ENCODE measurements at regions not wholly inside any gene's neighbourhood (a gene's known extent, or its start where the extent isn't known, plus 50 kb on each side); places are given as distances from the start of the nearest gene placed in this dataset.

DNA sequence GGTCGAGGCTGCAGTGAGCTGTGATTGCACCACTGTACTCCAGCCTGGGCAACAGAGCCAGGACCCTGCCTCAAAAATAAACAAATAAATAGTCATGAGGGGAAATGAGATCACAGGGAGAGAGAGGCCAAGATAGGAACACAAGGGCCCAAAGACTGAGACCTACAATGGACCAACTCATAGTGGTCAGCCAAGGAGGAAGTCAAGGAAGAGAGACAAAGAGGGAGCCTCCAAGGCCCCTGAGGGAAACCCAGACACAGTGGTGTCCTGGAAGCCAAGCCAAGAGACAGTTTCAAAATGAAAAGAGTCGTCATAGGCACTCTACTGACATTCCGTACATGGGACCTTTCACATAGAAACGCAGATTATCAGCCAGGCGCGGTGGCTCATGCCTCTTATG is 153.3 kb downstream of the BCOR start:
- Histone ChIP-seq H3K4me2 (ENCODE audit: insufficient read depth, low read length) (no peak overlapping the region), H3K36me3 (ENCODE audit: control insufficient read depth, insufficient read depth, low read length) (no peaks in the 10 kb centered on the region), H3K9ac (ENCODE audit: insufficient read depth in 1 of 2, low read depth in 2 of 2, low read length in 2 of 2) (no peak overlapping the region), H3K9me1 (ENCODE audit: control insufficient read depth, insufficient read depth, low read length) (no peaks in the 10 kb centered on the region), H3K4me3 (no peak overlapping the region), H3K9me3 (replicated peaks; ENCODE audit: control insufficient read depth, insufficient read depth, low read depth, low read length) (no peaks in the 10 kb centered on the region), H3K27ac (ENCODE audit: extremely low read depth, low read depth, low read length) (no peak overlapping the region), H3K4me1 (replicated peaks in 1 of 2; ENCODE audit: control insufficient read depth in 2 of 2, insufficient read depth in 2 of 2, low read length in 2 of 2) (no peaks in the 10 kb centered on the region), H2AFZ (ENCODE audit: low read depth, low read length) (no peak overlapping the region), H3K79me2 (ENCODE audit: control insufficient read depth, insufficient read depth, low read length) (no peaks in the 10 kb centered on the region), H3K27me3 (ENCODE audit: control insufficient read depth in 2 of 2, insufficient read depth in 2 of 2, low read length in 2 of 2) (no peaks in the 10 kb centered on the region), H4K20me1 (replicated peaks; ENCODE audit: control insufficient read depth, insufficient read depth, low read length) (no peaks in the 10 kb centered on the region)
- no TSS peak for BruUV-seq (replicated peaks)
- no peak for ATAC-seq
- in situ Hi-C loops (cut with MboI), result no loop called here
- TF ChIP-seq, protein P1, sequence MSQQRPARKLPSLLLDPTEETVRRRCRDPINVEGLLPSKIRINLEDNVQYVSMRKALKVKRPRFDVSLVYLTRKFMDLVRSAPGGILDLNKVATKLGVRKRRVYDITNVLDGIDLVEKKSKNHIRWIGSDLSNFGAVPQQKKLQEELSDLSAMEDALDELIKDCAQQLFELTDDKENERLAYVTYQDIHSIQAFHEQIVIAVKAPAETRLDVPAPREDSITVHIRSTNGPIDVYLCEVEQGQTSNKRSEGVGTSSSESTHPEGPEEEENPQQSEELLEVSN (IDR thresholded peaks at IDR 0.05; ENCODE audit: borderline replicate concordance in 1 of 2, extremely low read depth in 1 of 2, insufficient read depth in 1 of 2, insufficient read length in 1 of 2, low read depth in 1 of 2, low read length in 1 of 2, poor library complexity in 1 of 2, severe bottlenecking in 1 of 2), result no peak
- TF ChIP-seq SNRNP70 (optimal IDR thresholded peaks at IDR 0.05; ENCODE audit: low read depth, low read length) (no peak), MAZ (CRISPR knock-in tag; conservative IDR thresholded peaks at IDR 0.05 in 1 of 2, IDR thresholded peaks at IDR 0.05 in 1 of 2) (no peak), KLF13 (tag; IDR thresholded peaks at IDR 0.05; ENCODE audit: borderline replicate concordance, low read depth) (no peak), ZNF232 (CRISPR knock-in tag; IDR thresholded peaks at IDR 0.05) (no peak), DACH1 (IDR thresholded peaks at IDR 0.05; ENCODE audit: partially characterized antibody) (no peak), ZNF584 (CRISPR knock-in tag; IDR thresholded peaks at IDR 0.05; ENCODE audit: low read depth) (no peak), ZNF445 (CRISPR knock-in tag; IDR thresholded peaks at IDR 0.05; ENCODE audit: low read depth) (no peak), SRSF3 (IDR thresholded peaks at IDR 0.05; ENCODE audit: insufficient read depth, low read length) (no peak)
- TF ChIP-seq, protein P2, sequence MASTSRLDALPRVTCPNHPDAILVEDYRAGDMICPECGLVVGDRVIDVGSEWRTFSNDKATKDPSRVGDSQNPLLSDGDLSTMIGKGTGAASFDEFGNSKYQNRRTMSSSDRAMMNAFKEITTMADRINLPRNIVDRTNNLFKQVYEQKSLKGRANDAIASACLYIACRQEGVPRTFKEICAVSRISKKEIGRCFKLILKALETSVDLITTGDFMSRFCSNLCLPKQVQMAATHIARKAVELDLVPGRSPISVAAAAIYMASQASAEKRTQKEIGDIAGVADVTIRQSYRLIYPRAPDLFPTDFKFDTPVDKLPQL (IDR thresholded peaks at IDR 0.05; ENCODE audit: extremely low read depth, insufficient read length), result no peak
- intact Hi-C loops (cut with micrococcal nuclease), result no loop called here
- no peak for DNase-seq (ENCODE audit: extremely low read depth in 1 of 4, low spot score in 3 of 4)
- CTCF ChIA-PET (ENCODE audit: low intra/inter-chr PET ratio), result no interaction called here
- no peak for FAIRE-seq
- POLR2A ChIA-PET, result no interaction called here
- 31% methylated on average over 6 of the region's 6 CpGs for WGBS (ENCODE audit: insufficient coverage, low coverage, missing lambda C conversion rate)
